ENCODE measurements at regions not wholly inside any gene's neighbourhood (a gene's known extent, or its start where the extent isn't known, plus 50 kb on each side); places are given as distances from the start of the nearest gene placed in this dataset.

GRCh38 chr1:9475061-9475627, 64.1 kb upstream of the SLC25A33 start:
- peaks cover 0 to 5% (median 2%) of the 10 kb centered on the region in 5 donors for H3K4me1 ChIP-seq (ENCODE audit: control insufficient read depth in 5 of 5, insufficient read depth in 5 of 5, low read length in 5 of 5)
- H3K9me3 ChIP-seq (ENCODE audit: control insufficient read depth in 5 of 5, low read length in 5 of 5), result no peaks in the 10 kb centered on the region
- H3K36me3 ChIP-seq (ENCODE audit: control insufficient read depth in 5 of 5, insufficient read depth in 5 of 5, low read length in 5 of 5), result no peaks in the 10 kb centered on the region
- no peak overlapping the region for H3K27ac ChIP-seq (ENCODE audit: low read depth, low read length)
- no peak overlapping the region for H3K4me3 ChIP-seq (ENCODE audit: low read depth in 1 of 5, low read length in 5 of 5)
- peaks cover 10 to 20% (median 15%) of the 10 kb centered on the region in 5 donors for H3K27me3 ChIP-seq (ENCODE audit: control insufficient read depth in 5 of 5, insufficient read depth in 4 of 5, low read length in 5 of 5)
- H3K9ac ChIP-seq (ENCODE audit: low read length in 5 of 5), result no peak overlapping the region

DNA sequence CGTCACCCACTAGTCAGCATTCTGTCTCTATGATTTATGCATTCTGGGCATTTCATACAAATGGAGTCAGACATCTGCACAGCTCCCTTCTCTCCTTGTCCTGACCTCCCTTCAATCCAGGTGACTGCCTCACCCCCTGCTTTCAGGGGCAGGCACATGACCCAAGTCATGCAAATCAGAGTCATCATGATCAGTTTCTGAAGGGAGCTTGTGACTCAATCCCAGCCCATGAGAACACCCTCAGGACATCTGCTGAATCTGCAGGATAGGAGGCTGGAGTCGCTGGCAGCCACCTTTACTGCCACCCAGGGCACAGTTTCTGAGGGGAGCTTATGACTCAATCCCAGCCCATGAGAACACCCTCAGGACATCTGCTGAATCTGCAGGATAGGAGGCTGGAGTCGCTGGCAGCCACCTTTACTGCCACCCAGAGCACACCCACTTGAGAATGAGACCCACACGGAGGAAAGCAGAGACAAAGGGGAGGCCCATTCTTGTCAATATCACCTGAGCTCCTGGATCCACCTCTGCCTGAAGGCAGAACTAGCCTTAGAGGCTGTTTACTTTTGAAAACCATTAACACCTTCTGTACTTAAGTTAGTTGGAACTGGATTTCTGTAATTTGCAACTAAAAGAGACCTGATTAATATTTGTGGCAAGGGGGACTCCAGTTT, 62.3 kb upstream of the SLC25A33 start:
- Histone ChIP-seq H3K4me1 (ENCODE audit: control insufficient read depth in 5 of 5, insufficient read depth in 5 of 5, low read length in 5 of 5) (peaks cover 0 to 5% (median 2%) of the 10 kb centered on the region in 5 donors), H3K27ac (ENCODE audit: low read depth, low read length) (no peak overlapping the region), H3K36me3 (ENCODE audit: control insufficient read depth in 5 of 5, insufficient read depth in 5 of 5, low read length in 5 of 5) (no peaks in the 10 kb centered on the region)

GRCh38 chr1:9477535-9477934, 61.7 kb upstream of the SLC25A33 start:
- Histone ChIP-seq H3K4me1 (ENCODE audit: control insufficient read depth in 5 of 5, insufficient read depth in 5 of 5, low read length in 5 of 5) (peaks cover 0 to 5% (median 2%) of the 10 kb centered on the region in 5 donors), H3K27ac (ENCODE audit: low read depth, low read length) (no peak overlapping the region), H3K36me3 (ENCODE audit: control insufficient read depth in 5 of 5, insufficient read depth in 5 of 5, low read length in 5 of 5) (no peaks in the 10 kb centered on the region), H3K9ac (ENCODE audit: low read length in 5 of 5) (no peak overlapping the region), H3K4me3 (ENCODE audit: low read depth in 1 of 5, low read length in 5 of 5) (no peak overlapping the region), H3K27me3 (ENCODE audit: control insufficient read depth in 5 of 5, insufficient read depth in 4 of 5, low read length in 5 of 5) (peaks cover 3 to 15% (median 11%) of the 10 kb centered on the region in 5 donors), H3K9me3 (ENCODE audit: control insufficient read depth in 5 of 5, low read length in 5 of 5) (no peaks in the 10 kb centered on the region)

More for the DNA sequence above, 62.3 kb upstream of the SLC25A33 start:
- Histone ChIP-seq H3K9me3 (ENCODE audit: control insufficient read depth in 5 of 5, low read length in 5 of 5) (no peaks in the 10 kb centered on the region), H3K27me3 (ENCODE audit: control insufficient read depth in 5 of 5, insufficient read depth in 4 of 5, low read length in 5 of 5) (peaks cover 9 to 18% (median 14%) of the 10 kb centered on the region in 5 donors), H3K9ac (ENCODE audit: low read length in 5 of 5) (no peak overlapping the region), H3K4me3 (ENCODE audit: low read depth in 1 of 5, low read length in 5 of 5) (no peak overlapping the region)

DNA sequence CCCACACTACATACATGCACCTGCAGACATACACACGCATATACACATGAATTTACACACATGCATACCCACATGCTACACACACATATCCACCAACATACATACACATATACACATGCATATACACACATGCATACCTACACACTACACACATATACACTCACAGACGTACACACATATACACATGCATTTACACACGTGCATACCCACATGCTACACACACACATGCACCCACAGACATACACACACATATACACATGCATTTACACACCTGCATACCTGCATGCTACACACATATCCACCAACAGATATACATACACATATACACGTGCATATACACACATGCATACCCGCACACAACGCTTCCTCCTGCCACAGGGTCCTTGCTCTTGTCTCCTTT, 61.2 kb upstream of the SLC25A33 start:
- Histone ChIP-seq H3K36me3 (ENCODE audit: control insufficient read depth in 5 of 5, insufficient read depth in 5 of 5, low read length in 5 of 5) (no peaks in the 10 kb centered on the region), H3K9me3 (ENCODE audit: control insufficient read depth in 5 of 5, low read length in 5 of 5) (no peaks in the 10 kb centered on the region), H3K4me3 (ENCODE audit: low read depth in 1 of 5, low read length in 5 of 5) (no peak overlapping the region), H3K9ac (ENCODE audit: low read length in 5 of 5) (no peak overlapping the region), H3K27me3 (ENCODE audit: control insufficient read depth in 5 of 5, insufficient read depth in 4 of 5, low read length in 5 of 5) (peaks cover 0 to 12% (median 10%) of the 10 kb centered on the region in 5 donors), H3K27ac (ENCODE audit: low read depth, low read length) (no peak overlapping the region), H3K4me1 (ENCODE audit: control insufficient read depth in 5 of 5, insufficient read depth in 5 of 5, low read length in 5 of 5) (peaks cover 0 to 5% (median 2%) of the 10 kb centered on the region in 5 donors)

DNA sequence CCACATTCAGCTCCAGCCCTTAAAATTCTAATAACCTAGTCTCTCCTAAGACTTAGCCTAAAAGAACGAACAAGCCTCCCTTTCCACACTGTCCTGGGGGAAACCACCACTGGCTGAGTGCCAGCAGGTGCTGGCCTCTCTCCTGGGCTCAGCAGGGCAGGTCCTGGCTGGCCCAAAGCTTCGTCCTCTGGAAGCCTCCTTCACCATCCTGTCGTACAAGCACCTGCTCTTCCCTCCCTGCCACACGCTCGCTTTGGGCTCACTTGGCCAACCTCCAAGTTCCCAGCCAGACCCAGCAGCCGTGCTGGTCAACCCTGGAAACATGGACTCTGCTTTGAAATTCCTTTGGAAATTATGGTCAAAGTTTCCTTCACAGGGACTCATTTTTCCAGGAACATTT, 58.2 kb upstream of the SLC25A33 start:
- Histone ChIP-seq H3K4me3 (ENCODE audit: low read depth in 1 of 5, low read length in 5 of 5) (no peak overlapping the region), H3K9me3 (ENCODE audit: control insufficient read depth in 5 of 5, low read length in 5 of 5) (no peaks in the 10 kb centered on the region), H3K27ac (ENCODE audit: low read depth, low read length) (no peak overlapping the region), H3K27me3 (ENCODE audit: control insufficient read depth in 5 of 5, insufficient read depth in 4 of 5, low read length in 5 of 5) (no peaks in the 10 kb centered on the region), H3K4me1 (ENCODE audit: control insufficient read depth in 5 of 5, insufficient read depth in 5 of 5, low read length in 5 of 5) (no peaks in the 10 kb centered on the region), H3K9ac (ENCODE audit: low read length in 5 of 5) (no peak overlapping the region), H3K36me3 (ENCODE audit: control insufficient read depth in 5 of 5, insufficient read depth in 5 of 5, low read length in 5 of 5) (no peaks in the 10 kb centered on the region)

DNA sequence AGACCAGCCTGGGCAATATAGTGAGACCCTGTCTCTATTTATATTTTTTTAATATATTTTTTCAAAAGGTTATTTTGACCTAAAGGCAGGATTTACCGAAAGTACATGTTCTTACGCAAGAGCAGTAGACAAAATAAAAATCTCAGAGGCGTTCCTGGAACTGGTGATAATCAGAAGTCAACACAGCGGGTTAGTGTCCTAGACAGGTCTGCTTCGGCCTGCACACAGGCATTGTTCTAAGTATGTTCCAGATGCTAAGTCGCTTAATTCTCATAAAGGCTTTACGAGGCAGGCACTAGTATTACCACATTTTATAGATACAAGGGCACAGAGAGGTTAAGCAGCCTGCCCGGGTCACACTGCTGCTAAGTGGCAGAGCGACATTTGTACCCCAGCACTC, 56.9 kb upstream of the SLC25A33 start:
- no peak overlapping the region for H3K27ac ChIP-seq (ENCODE audit: low read depth, low read length)

GRCh38 chr1:9482816-9483572, 56.3 kb upstream of the SLC25A33 start:
- Histone ChIP-seq H3K36me3 (ENCODE audit: control insufficient read depth in 5 of 5, insufficient read depth in 5 of 5, low read length in 5 of 5) (no peaks in the 10 kb centered on the region), H3K4me3 (ENCODE audit: low read depth in 1 of 5, low read length in 5 of 5) (no peak overlapping the region), H3K4me1 (ENCODE audit: control insufficient read depth in 5 of 5, insufficient read depth in 5 of 5, low read length in 5 of 5) (no peaks in the 10 kb centered on the region), H3K27me3 (ENCODE audit: control insufficient read depth in 5 of 5, insufficient read depth in 4 of 5, low read length in 5 of 5) (no peaks in the 10 kb centered on the region), H3K27ac (ENCODE audit: low read depth, low read length) (no peak overlapping the region), H3K9ac (ENCODE audit: low read length in 5 of 5) (no peak overlapping the region), H3K9me3 (ENCODE audit: control insufficient read depth in 5 of 5, low read length in 5 of 5) (no peaks in the 10 kb centered on the region)

More for the DNA sequence above, 56.9 kb upstream of the SLC25A33 start:
- Histone ChIP-seq H3K4me3 (ENCODE audit: low read depth in 1 of 5, low read length in 5 of 5) (no peak overlapping the region), H3K27me3 (ENCODE audit: control insufficient read depth in 5 of 5, insufficient read depth in 4 of 5, low read length in 5 of 5) (no peaks in the 10 kb centered on the region), H3K9ac (ENCODE audit: low read length in 5 of 5) (no peak overlapping the region), H3K9me3 (ENCODE audit: control insufficient read depth in 5 of 5, low read length in 5 of 5) (no peaks in the 10 kb centered on the region), H3K4me1 (ENCODE audit: control insufficient read depth in 5 of 5, insufficient read depth in 5 of 5, low read length in 5 of 5) (no peaks in the 10 kb centered on the region), H3K36me3 (ENCODE audit: control insufficient read depth in 5 of 5, insufficient read depth in 5 of 5, low read length in 5 of 5) (no peaks in the 10 kb centered on the region)

DNA sequence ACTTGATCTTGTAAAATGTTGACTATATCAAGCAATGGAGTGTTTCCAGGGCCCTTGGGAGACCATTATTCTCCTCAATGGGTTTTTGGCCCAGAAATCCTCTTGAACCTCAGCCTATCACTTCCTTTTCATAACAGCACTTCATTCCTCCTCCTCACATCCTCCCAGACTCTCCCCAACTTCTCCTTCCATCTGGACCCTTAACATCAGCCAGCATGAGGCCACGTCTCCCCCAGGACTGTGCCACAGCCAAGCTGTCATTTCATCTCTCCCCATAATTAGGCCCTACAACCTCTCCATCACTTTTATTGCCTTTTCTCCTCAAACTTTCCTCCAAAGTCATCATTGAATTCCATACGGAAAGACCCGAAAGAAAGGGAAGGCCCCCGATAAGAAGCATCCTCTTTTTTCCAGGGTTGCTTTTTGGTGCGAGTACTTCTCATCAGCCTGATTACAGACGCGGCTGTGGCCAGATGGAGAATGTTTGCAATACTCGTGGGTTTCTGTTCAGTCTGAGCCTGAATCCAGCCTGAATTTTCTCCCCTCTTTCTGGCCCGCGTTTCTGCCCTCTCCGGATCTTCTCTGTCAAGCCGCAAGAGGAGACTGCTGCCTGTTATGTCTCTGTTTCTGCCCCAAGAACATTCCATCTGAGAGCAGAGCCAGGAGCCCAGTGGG, 52.7 kb upstream of the SLC25A33 start:
- H3K9me3 ChIP-seq (ENCODE audit: control insufficient read depth in 5 of 5, low read length in 5 of 5), result no peaks in the 10 kb centered on the region
- H3K4me3 ChIP-seq (ENCODE audit: low read depth in 1 of 5, low read length in 5 of 5), result no peak overlapping the region
- no peaks in the 10 kb centered on the region for H3K27me3 ChIP-seq (ENCODE audit: control insufficient read depth in 5 of 5, insufficient read depth in 4 of 5, low read length in 5 of 5)
- no peak overlapping the region for H3K9ac ChIP-seq (ENCODE audit: low read length in 5 of 5)
- H3K4me1 ChIP-seq (ENCODE audit: control insufficient read depth in 5 of 5, insufficient read depth in 5 of 5, low read length in 5 of 5), result peaks cover 2 to 11% (median 8%) of the 10 kb centered on the region in 5 donors
- H3K36me3 ChIP-seq (ENCODE audit: control insufficient read depth in 5 of 5, insufficient read depth in 5 of 5, low read length in 5 of 5), result no peaks in the 10 kb centered on the region
- no peak overlapping the region for H3K27ac ChIP-seq (ENCODE audit: low read depth, low read length)

Data from subcutaneous abdominal adipose tissue (tissue), 5 donors.